ENCODE measurements at regions not wholly inside any gene's neighbourhood (a gene's known extent, or its start where the extent isn't known, plus 50 kb on each side); places are given as distances from the start of the nearest gene placed in this dataset.
"Not testable (repeated sequence)": the region's sequence is repeated elsewhere in the genome, so short reads cannot be mapped to it uniquely, and the experiment has no call there.

DNA sequence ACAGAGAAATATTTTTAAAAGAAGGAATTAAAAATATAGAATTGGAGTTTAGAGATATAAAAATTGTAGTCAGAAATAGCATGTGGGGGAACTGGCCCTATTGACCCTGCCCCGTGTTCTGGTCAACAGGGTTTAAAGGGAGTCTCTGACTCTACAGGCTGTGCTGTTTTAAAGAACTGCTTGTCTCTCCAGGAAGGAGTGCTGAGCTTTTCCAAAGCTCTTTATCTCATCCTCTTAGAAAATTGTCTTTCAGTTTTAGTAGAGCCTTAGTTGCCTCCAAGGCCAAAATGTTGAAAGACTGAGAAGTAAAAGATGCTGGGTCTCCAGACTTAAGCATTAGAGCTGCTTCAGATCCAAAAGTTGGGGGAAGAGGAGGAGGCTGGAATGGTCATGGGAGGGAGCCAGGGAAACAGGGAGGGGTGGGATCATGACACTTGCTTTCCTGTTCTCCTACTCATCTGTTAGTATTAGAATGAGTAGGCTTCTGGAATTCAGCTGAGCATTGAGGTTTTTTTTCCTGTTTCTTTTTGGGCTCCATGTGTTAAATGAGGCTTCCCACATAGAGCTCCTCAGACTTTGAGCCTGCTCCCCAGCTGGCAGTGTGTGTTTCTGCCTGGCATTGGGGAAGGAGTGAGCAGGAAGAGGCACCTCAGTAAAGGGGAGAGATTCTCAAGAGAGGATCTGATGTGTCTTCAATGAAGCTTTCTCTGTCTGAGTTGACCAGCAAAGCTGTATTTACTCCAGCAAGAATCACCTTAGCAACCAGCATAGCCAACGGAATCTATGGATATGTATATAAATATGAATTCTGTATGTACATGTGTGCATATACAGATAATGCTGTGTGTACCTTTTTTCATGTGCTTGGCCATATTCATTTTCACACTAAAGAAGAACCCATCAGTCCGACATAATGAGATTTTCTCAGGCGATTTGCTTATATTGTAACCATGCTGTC is 186.8 kb upstream of the FBXO11 start:
- no peak overlapping the region for H2BK12ac ChIP-seq (ENCODE audit: low read length in 2 of 2)
- peaks cover 0 to 7% of the 10 kb centered on the region in 2 experiments for H3K27me3 ChIP-seq (ENCODE audit: control insufficient read depth in 1 of 2, insufficient read depth in 1 of 2, low read length in 2 of 2)
- H3K4me2 ChIP-seq (ENCODE audit: low read length, poor library complexity, severe bottlenecking), result no peak overlapping the region
- no peak overlapping the region for H3K14ac ChIP-seq (ENCODE audit: low read length in 2 of 2)
- no peak overlapping the region for H3K4me3 ChIP-seq (ENCODE audit: insufficient read depth in 1 of 2, low read depth in 1 of 2, low read length in 2 of 2)
- no peak overlapping the region for H3K27ac ChIP-seq (ENCODE audit: low read length, poor library complexity, severe bottlenecking)
- no peak overlapping the region for H2BK5ac ChIP-seq (ENCODE audit: low read depth, low read length, poor library complexity, severe bottlenecking)
- no peaks in the 10 kb centered on the region for H3K4me1 ChIP-seq (ENCODE audit: control insufficient read depth, insufficient read depth, low read depth, low read length)
- no peak overlapping the region for H3K18ac ChIP-seq (ENCODE audit: low read depth in 1 of 2, low read length in 2 of 2)
- no peak overlapping the region for H4K91ac ChIP-seq (ENCODE audit: low read length)
- H2BK15ac ChIP-seq (ENCODE audit: low read depth, poor library complexity, severe bottlenecking), result no peak overlapping the region
- no peak overlapping the region for H3K4ac ChIP-seq (ENCODE audit: low read depth in 1 of 2, low read length in 2 of 2)
- whole genome bisulfite sequencing, result 98% methylated on average over 3 of the region's 4 CpGs
- no peak overlapping the region for H4K8ac ChIP-seq (ENCODE audit: low read length)
- H3K9me3 ChIP-seq (ENCODE audit: control insufficient read depth, low read length), result peaks cover 12% of the 10 kb centered on the region
- no peak overlapping the region for H2AFZ ChIP-seq (ENCODE audit: low read depth, low read length)
- H3K79me1 ChIP-seq (replicated peaks; ENCODE audit: low read length, poor library complexity, severe bottlenecking), result no peaks in the 10 kb centered on the region
- H3K9ac ChIP-seq (ENCODE audit: low read length), result peak overlapping the region; percentile 54
- no peak overlapping the region for H3K23ac ChIP-seq (ENCODE audit: low read length in 2 of 2)
- H2AK5ac ChIP-seq (ENCODE audit: low read length, severe bottlenecking), result no peak overlapping the region
- no peaks in the 10 kb centered on the region for H3K36me3 ChIP-seq (ENCODE audit: control insufficient read depth in 1 of 2, insufficient read depth in 2 of 2, low read depth in 1 of 2, low read length in 2 of 2)
- no peak overlapping the region for H2BK120ac ChIP-seq (ENCODE audit: low read depth, low read length)
- no peak for DNase-seq

DNA sequence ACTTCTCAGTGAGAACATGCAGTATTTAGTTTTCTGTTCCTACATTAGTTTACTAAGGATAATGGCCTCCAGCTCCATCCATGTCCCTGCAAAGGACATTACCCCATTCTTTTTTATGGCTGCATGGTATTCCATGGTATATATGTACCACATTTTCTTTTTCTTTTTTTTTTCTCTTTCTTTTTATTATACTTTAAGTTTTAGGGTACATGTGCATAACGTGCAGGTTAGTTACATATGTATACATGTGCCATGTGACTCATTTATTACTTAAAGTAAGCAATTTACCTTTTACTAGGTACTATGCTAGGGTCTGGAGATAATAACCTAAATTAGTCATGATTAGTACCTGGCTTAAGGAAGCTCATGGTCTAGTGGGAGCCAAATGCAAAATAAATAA is 190.5 kb upstream of the FBXO11 start:
- not testable (repeated sequence) for H3K27me3 ChIP-seq (ENCODE audit: control insufficient read depth in 1 of 2, insufficient read depth in 1 of 2, low read length in 2 of 2); H3K4ac ChIP-seq (ENCODE audit: low read depth in 1 of 2, low read length in 2 of 2); H2BK12ac ChIP-seq (ENCODE audit: low read length in 2 of 2); H2BK5ac ChIP-seq (ENCODE audit: low read depth, low read length, poor library complexity, severe bottlenecking); DNase-seq; H3K18ac ChIP-seq (ENCODE audit: low read depth in 1 of 2, low read length in 2 of 2); H3K79me1 ChIP-seq (replicated peaks; ENCODE audit: low read length, poor library complexity, severe bottlenecking); H3K9ac ChIP-seq (ENCODE audit: low read length); H3K27ac ChIP-seq (ENCODE audit: low read length, poor library complexity, severe bottlenecking); H3K4me3 ChIP-seq (ENCODE audit: insufficient read depth in 1 of 2, low read depth in 1 of 2, low read length in 2 of 2); H3K4me1 ChIP-seq (ENCODE audit: control insufficient read depth, insufficient read depth, low read depth, low read length); H3K14ac ChIP-seq (ENCODE audit: low read length in 2 of 2); H4K8ac ChIP-seq (ENCODE audit: low read length); H2BK15ac ChIP-seq (ENCODE audit: low read depth, poor library complexity, severe bottlenecking); H3K36me3 ChIP-seq (ENCODE audit: control insufficient read depth in 1 of 2, insufficient read depth in 2 of 2, low read depth in 1 of 2, low read length in 2 of 2); H3K4me2 ChIP-seq (ENCODE audit: low read length, poor library complexity, severe bottlenecking); H4K91ac ChIP-seq (ENCODE audit: low read length); H3K23ac ChIP-seq (ENCODE audit: low read length in 2 of 2); H2AFZ ChIP-seq (ENCODE audit: low read depth, low read length); H2BK120ac ChIP-seq (ENCODE audit: low read depth, low read length); H2AK5ac ChIP-seq (ENCODE audit: low read length, severe bottlenecking)
- WGBS, result no CpG with 5 or more reads among the region's 1 CpG
- H3K9me3 ChIP-seq (ENCODE audit: control insufficient read depth, low read length), result peaks cover 22% of the 10 kb centered on the region

DNA sequence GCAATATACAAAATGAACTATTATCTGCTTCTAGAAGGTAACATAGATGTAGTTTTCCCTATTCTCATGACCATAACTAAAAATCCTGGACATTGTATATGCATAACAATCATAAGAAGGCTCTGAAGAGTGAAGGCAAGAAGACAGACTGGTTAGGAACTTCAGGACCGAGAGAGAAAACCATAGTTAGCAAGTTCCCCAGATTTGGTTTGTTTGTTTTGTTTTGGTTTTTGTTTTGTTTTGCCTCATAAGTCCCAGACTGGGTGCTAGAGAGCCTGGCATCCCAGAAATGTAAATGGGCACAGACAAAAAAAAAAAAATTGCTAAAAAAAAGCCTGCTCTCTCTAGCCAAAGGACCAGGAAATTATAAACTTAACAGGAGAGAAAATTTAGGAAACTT is 192.2 kb upstream of the FBXO11 start:
- Histone ChIP-seq H3K79me1 (replicated peaks; ENCODE audit: low read length, poor library complexity, severe bottlenecking) (no peaks in the 10 kb centered on the region), H2BK120ac (ENCODE audit: low read depth, low read length) (no peak overlapping the region), H3K4me1 (ENCODE audit: control insufficient read depth, insufficient read depth, low read depth, low read length) (no peaks in the 10 kb centered on the region), H3K23ac (ENCODE audit: low read length in 2 of 2) (no peak overlapping the region), H3K27me3 (ENCODE audit: control insufficient read depth in 1 of 2, insufficient read depth in 1 of 2, low read length in 2 of 2) (no peaks in the 10 kb centered on the region), H3K9me3 (ENCODE audit: control insufficient read depth, low read length) (peaks cover 21% of the 10 kb centered on the region), H2AFZ (ENCODE audit: low read depth, low read length) (no peak overlapping the region), H2AK5ac (ENCODE audit: low read length, severe bottlenecking) (no peak overlapping the region), H3K9ac (ENCODE audit: low read length) (no peak overlapping the region), H3K18ac (ENCODE audit: low read depth in 1 of 2, low read length in 2 of 2) (no peak overlapping the region), H3K4me2 (ENCODE audit: low read length, poor library complexity, severe bottlenecking) (no peak overlapping the region), H3K4ac (ENCODE audit: low read depth in 1 of 2, low read length in 2 of 2) (no peak overlapping the region), H2BK15ac (ENCODE audit: low read depth, poor library complexity, severe bottlenecking) (no peak overlapping the region), H4K91ac (ENCODE audit: low read length) (no peak overlapping the region), H2BK5ac (ENCODE audit: low read depth, low read length, poor library complexity, severe bottlenecking) (no peak overlapping the region), H3K14ac (ENCODE audit: low read length in 2 of 2) (no peak overlapping the region), H3K36me3 (ENCODE audit: control insufficient read depth in 1 of 2, insufficient read depth in 2 of 2, low read depth in 1 of 2, low read length in 2 of 2) (no peaks in the 10 kb centered on the region), H3K27ac (ENCODE audit: low read length, poor library complexity, severe bottlenecking) (no peak overlapping the region), H3K4me3 (ENCODE audit: insufficient read depth in 1 of 2, low read depth in 1 of 2, low read length in 2 of 2) (no peak overlapping the region), H4K8ac (ENCODE audit: low read length) (no peak overlapping the region), H2BK12ac (ENCODE audit: low read length in 2 of 2) (no peak overlapping the region)
- no peak for DNase-seq
- WGBS, result 82% methylated on average over 1 of the region's 1 CpG

DNA sequence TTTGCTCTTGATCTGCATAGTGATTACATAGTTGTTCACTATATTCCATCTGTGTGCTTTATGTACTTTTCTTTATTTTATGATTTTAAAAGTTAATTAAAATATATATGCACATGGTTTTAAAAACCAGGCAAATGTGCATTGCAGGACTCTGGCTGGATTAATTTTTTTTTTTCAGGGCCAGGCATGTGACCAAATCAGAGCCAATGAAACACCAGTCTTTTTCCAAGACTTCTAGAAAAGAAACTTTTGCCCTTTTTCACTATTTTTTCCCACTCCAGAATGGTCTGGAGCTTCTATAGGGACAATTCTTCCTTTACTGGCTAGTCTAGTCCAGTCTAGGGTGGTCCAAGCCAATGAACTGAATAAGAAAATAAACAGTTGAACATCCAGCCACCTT is 198.1 kb upstream of the FBXO11 start:
- H3K18ac ChIP-seq (ENCODE audit: low read depth in 1 of 2, low read length in 2 of 2), result no peak overlapping the region
- no peak overlapping the region for H3K4me2 ChIP-seq (ENCODE audit: low read length, poor library complexity, severe bottlenecking)
- no peaks in the 10 kb centered on the region for H3K36me3 ChIP-seq (ENCODE audit: control insufficient read depth in 1 of 2, insufficient read depth in 2 of 2, low read depth in 1 of 2, low read length in 2 of 2)
- no peak overlapping the region for H2BK15ac ChIP-seq (ENCODE audit: low read depth, poor library complexity, severe bottlenecking)
- no peak overlapping the region for H2AK5ac ChIP-seq (ENCODE audit: low read length, severe bottlenecking)
- no peak overlapping the region for H2BK12ac ChIP-seq (ENCODE audit: low read length in 2 of 2)
- H3K23ac ChIP-seq (ENCODE audit: low read length in 2 of 2), result no peak overlapping the region
- H3K14ac ChIP-seq (ENCODE audit: low read length in 2 of 2), result no peak overlapping the region
- no peak overlapping the region for H4K91ac ChIP-seq (ENCODE audit: low read length)
- H4K8ac ChIP-seq (ENCODE audit: low read length), result no peak overlapping the region
- H3K4me3 ChIP-seq (ENCODE audit: insufficient read depth in 1 of 2, low read depth in 1 of 2, low read length in 2 of 2), result no peak overlapping the region
- H3K4me1 ChIP-seq (ENCODE audit: control insufficient read depth, insufficient read depth, low read depth, low read length), result peaks cover 8% of the 10 kb centered on the region
- H3K9ac ChIP-seq (ENCODE audit: low read length), result no peak overlapping the region
- H3K27me3 ChIP-seq (ENCODE audit: control insufficient read depth in 1 of 2, insufficient read depth in 1 of 2, low read length in 2 of 2), result no peaks in the 10 kb centered on the region
- no peak overlapping the region for H3K27ac ChIP-seq (ENCODE audit: low read length, poor library complexity, severe bottlenecking)
- DNase-seq, result no peak
- no peak overlapping the region for H2BK5ac ChIP-seq (ENCODE audit: low read depth, low read length, poor library complexity, severe bottlenecking)
- H3K4ac ChIP-seq (ENCODE audit: low read depth in 1 of 2, low read length in 2 of 2), result no peak overlapping the region
- H2AFZ ChIP-seq (ENCODE audit: low read depth, low read length), result no peak overlapping the region
- H2BK120ac ChIP-seq (ENCODE audit: low read depth, low read length), result no peak overlapping the region
- H3K9me3 ChIP-seq (ENCODE audit: control insufficient read depth, low read length), result peaks cover 14% of the 10 kb centered on the region
- no peaks in the 10 kb centered on the region for H3K79me1 ChIP-seq (replicated peaks; ENCODE audit: low read length, poor library complexity, severe bottlenecking)

All from mesenchymal stem cell (in vitro differentiated cells and primary cell).